ENCODE measurements at regions not wholly inside any gene's neighbourhood (a gene's known extent, or its start where the extent isn't known, plus 50 kb on each side); places are given as distances from the start of the nearest gene placed in this dataset.

DNA sequence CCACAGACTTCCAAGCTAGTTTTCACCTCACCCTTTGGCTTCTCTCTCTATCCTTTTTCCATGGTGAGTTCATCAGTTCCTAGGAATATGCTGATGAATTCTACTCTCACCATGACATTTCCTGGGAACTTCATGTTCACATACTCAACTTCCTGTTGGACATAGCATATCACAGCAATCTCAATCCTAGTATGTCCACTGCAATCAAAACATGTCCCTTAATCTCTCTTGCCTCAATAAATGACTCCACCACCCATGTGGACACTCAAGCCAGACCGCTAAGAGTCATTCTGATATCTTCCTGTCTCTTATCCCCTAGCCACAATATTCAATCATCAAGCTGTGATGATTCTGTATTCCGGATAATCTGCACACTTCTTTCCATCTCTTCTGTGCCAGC lies 66.7 kb upstream of the MME start:
- no peak overlapping the region for H2BK12ac ChIP-seq (ENCODE audit: low read length)
- H3K18ac ChIP-seq (ENCODE audit: low read length), result no peak overlapping the region
- H3K23ac ChIP-seq (ENCODE audit: low read depth, low read length, poor library complexity), result no peak overlapping the region
- no peak overlapping the region for H4K8ac ChIP-seq (ENCODE audit: low read depth, low read length)
- no peaks in the 10 kb centered on the region for H3K36me3 ChIP-seq (replicated peaks in 1 of 2; ENCODE audit: control insufficient read depth in 2 of 2, insufficient read depth in 2 of 2, low read length in 2 of 2)
- no peak overlapping the region for H2BK120ac ChIP-seq (ENCODE audit: low read depth, low read length)
- H3K4me3 ChIP-seq (ENCODE audit: low read length in 2 of 2), result no peak overlapping the region
- H4K91ac ChIP-seq (ENCODE audit: low read depth, low read length, poor library complexity), result no peak overlapping the region
- WGBS, 2 donors (ENCODE audit: extremely low coverage in 2 of 2, insufficient read length in 2 of 2, insufficient replicate concordance in 1 of 2), result no CpG with 5 or more reads among the region's 2 CpGs
- no peak for DNase-seq (ENCODE audit: low spot score)
- H3K27ac ChIP-seq (replicated peaks; ENCODE audit: low read length), result no peak overlapping the region
- H3K4me1 ChIP-seq (ENCODE audit: control insufficient read depth in 2 of 2, insufficient read depth in 1 of 2, low read depth in 1 of 2, low read length in 2 of 2), result no peaks in the 10 kb centered on the region
- no peaks in the 10 kb centered on the region for H3K27me3 ChIP-seq (ENCODE audit: control insufficient read depth in 3 of 3, insufficient read depth in 3 of 3, low read depth in 1 of 3, low read length in 3 of 3)
- H3K4ac ChIP-seq (ENCODE audit: low read length), result no peak overlapping the region
- H2BK5ac ChIP-seq (ENCODE audit: low read length), result no peak overlapping the region
- no peak overlapping the region for H2AK5ac ChIP-seq (ENCODE audit: low read depth, low read length)
- no peak overlapping the region for H3K4me2 ChIP-seq (ENCODE audit: insufficient read depth, low read length, poor library complexity, severe bottlenecking)
- H3K79me1 ChIP-seq (ENCODE audit: low read depth, low read length), result no peaks in the 10 kb centered on the region
- H2BK15ac ChIP-seq (ENCODE audit: low read length), result no peak overlapping the region
- H2AFZ ChIP-seq (ENCODE audit: low read length), result no peak overlapping the region
- no peak overlapping the region for H3K9ac ChIP-seq (ENCODE audit: low read depth, low read length, poor library complexity)
- H3K9me3 ChIP-seq (replicated peaks in 1 of 2; ENCODE audit: control insufficient read depth in 2 of 2, insufficient read depth in 1 of 2, low read depth in 1 of 2, low read length in 2 of 2), result no peaks in the 10 kb centered on the region
- no peak overlapping the region for H3K14ac ChIP-seq (ENCODE audit: low read length)

DNA sequence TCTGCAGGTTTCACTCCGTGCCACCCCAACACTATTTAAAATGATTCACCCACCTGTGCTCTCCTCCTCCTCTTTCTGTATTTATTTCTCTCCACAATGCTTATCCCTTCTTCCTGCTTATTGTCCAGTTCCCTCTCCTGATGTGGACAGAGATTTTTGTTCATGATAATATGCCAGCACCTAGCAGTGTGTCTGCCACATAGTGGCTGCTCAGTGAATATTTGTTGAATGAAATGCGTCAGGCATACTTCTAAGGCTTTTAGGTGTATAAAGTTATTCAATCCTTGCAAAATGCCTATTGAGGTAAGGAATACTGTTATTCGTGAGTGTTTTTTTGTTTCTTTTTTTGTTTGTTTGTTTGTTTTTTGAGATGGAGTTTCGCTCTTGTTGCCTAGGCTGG lies 67.5 kb upstream of the MME start:
- no peaks in the 10 kb centered on the region for H3K4me1 ChIP-seq (ENCODE audit: control insufficient read depth in 2 of 2, insufficient read depth in 1 of 2, low read depth in 1 of 2, low read length in 2 of 2)
- H3K14ac ChIP-seq (ENCODE audit: low read length), result no peak overlapping the region
- DNase-seq (ENCODE audit: low spot score), result no peak
- no peak overlapping the region for H3K4me3 ChIP-seq (ENCODE audit: low read length in 2 of 2)
- no peak overlapping the region for H2BK15ac ChIP-seq (ENCODE audit: low read length)
- no peaks in the 10 kb centered on the region for H3K9me3 ChIP-seq (replicated peaks in 1 of 2; ENCODE audit: control insufficient read depth in 2 of 2, insufficient read depth in 1 of 2, low read depth in 1 of 2, low read length in 2 of 2)
- H2BK120ac ChIP-seq (ENCODE audit: low read depth, low read length), result no peak overlapping the region
- H3K9ac ChIP-seq (ENCODE audit: low read depth, low read length, poor library complexity), result no peak overlapping the region
- H2BK5ac ChIP-seq (ENCODE audit: low read length), result no peak overlapping the region
- H3K4ac ChIP-seq (ENCODE audit: low read length), result no peak overlapping the region
- no peak overlapping the region for H3K27ac ChIP-seq (replicated peaks; ENCODE audit: low read length)
- H2AFZ ChIP-seq (ENCODE audit: low read length), result no peak overlapping the region
- no peak overlapping the region for H3K18ac ChIP-seq (ENCODE audit: low read length)
- H3K79me1 ChIP-seq (ENCODE audit: low read depth, low read length), result no peaks in the 10 kb centered on the region
- H3K27me3 ChIP-seq (ENCODE audit: control insufficient read depth in 3 of 3, insufficient read depth in 3 of 3, low read depth in 1 of 3, low read length in 3 of 3), result no peaks in the 10 kb centered on the region
- WGBS, 2 donors (ENCODE audit: extremely low coverage in 2 of 2, insufficient read length in 2 of 2, insufficient replicate concordance in 1 of 2), result no CpG with 5 or more reads among the region's 4 CpGs
- no peak overlapping the region for H2AK5ac ChIP-seq (ENCODE audit: low read depth, low read length)
- H3K4me2 ChIP-seq (ENCODE audit: insufficient read depth, low read length, poor library complexity, severe bottlenecking), result no peak overlapping the region
- no peak overlapping the region for H3K23ac ChIP-seq (ENCODE audit: low read depth, low read length, poor library complexity)
- H4K91ac ChIP-seq (ENCODE audit: low read depth, low read length, poor library complexity), result no peak overlapping the region
- no peaks in the 10 kb centered on the region for H3K36me3 ChIP-seq (replicated peaks in 1 of 2; ENCODE audit: control insufficient read depth in 2 of 2, insufficient read depth in 2 of 2, low read length in 2 of 2)
- no peak overlapping the region for H2BK12ac ChIP-seq (ENCODE audit: low read length)
- no peak overlapping the region for H4K8ac ChIP-seq (ENCODE audit: low read depth, low read length)

DNA sequence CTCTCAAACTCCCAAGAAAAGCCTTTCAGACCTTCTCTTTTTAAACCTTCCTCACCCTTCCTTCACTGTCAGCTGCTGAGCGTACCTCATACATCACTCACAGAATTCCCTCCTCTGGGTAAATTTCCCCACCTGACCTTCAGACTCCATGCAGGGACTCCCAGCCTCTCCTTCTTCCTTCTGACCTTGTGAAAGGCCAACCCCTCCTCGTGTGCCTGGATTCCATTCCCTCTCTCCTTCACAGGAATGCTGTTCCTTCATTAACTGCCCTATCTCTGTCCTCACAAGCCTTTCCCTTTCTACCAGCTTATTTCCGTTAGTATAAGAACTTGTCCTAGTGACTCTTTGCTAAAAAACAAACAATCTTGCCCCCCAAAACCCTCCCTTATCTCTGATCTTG lies 69.7 kb upstream of the MME start:
- Histone ChIP-seq H3K4me1 (ENCODE audit: control insufficient read depth in 2 of 2, insufficient read depth in 1 of 2, low read depth in 1 of 2, low read length in 2 of 2) (no peaks in the 10 kb centered on the region), H3K4ac (ENCODE audit: low read length) (no peak overlapping the region), H3K14ac (ENCODE audit: low read length) (no peak overlapping the region), H2AK5ac (ENCODE audit: low read depth, low read length) (no peak overlapping the region), H3K27ac (replicated peaks; ENCODE audit: low read length) (no peak overlapping the region), H3K9ac (ENCODE audit: low read depth, low read length, poor library complexity) (no peak overlapping the region), H3K23ac (ENCODE audit: low read depth, low read length, poor library complexity) (no peak overlapping the region), H4K91ac (ENCODE audit: low read depth, low read length, poor library complexity) (no peak overlapping the region), H4K8ac (ENCODE audit: low read depth, low read length) (no peak overlapping the region), H3K36me3 (replicated peaks in 1 of 2; ENCODE audit: control insufficient read depth in 2 of 2, insufficient read depth in 2 of 2, low read length in 2 of 2) (no peaks in the 10 kb centered on the region), H3K27me3 (ENCODE audit: control insufficient read depth in 3 of 3, insufficient read depth in 3 of 3, low read depth in 1 of 3, low read length in 3 of 3) (no peaks in the 10 kb centered on the region), H3K4me2 (ENCODE audit: insufficient read depth, low read length, poor library complexity, severe bottlenecking) (no peak overlapping the region), H3K9me3 (replicated peaks in 1 of 2; ENCODE audit: control insufficient read depth in 2 of 2, insufficient read depth in 1 of 2, low read depth in 1 of 2, low read length in 2 of 2) (no peaks in the 10 kb centered on the region), H3K18ac (ENCODE audit: low read length) (no peak overlapping the region), H3K4me3 (ENCODE audit: low read length in 2 of 2) (no peak overlapping the region), H2BK12ac (ENCODE audit: low read length) (no peak overlapping the region), H2AFZ (ENCODE audit: low read length) (no peak overlapping the region), H2BK5ac (ENCODE audit: low read length) (no peak overlapping the region), H2BK120ac (ENCODE audit: low read depth, low read length) (no peak overlapping the region), H2BK15ac (ENCODE audit: low read length) (no peak overlapping the region), H3K79me1 (ENCODE audit: low read depth, low read length) (no peaks in the 10 kb centered on the region)
- WGBS, 2 donors (ENCODE audit: extremely low coverage in 2 of 2, insufficient read length in 2 of 2, insufficient replicate concordance in 1 of 2), result no CpG with 5 or more reads among the region's 3 CpGs
- DNase-seq (ENCODE audit: low spot score), result no peak

DNA sequence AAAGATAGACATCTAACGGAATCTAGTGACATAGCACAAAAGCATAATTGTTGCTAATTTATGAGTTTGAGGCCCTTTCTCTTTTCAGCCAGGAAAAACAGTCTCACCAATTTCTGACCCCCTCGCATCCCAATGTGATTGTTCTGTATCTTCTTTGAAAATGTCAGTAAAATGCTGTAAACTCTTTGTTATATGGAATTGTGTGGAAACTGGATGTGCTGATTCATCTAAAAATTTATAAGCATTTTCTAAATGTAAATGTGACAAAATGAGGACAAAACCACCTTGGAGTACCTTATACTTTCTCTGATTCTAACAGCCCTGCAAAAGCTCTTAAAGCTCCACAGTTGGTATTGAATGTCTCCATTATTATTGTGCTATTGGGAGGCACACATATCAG lies 70.9 kb upstream of the MME start:
- no CpG with 5 or more reads among the region's 2 CpGs for WGBS, 2 donors (ENCODE audit: extremely low coverage in 2 of 2, insufficient read length in 2 of 2, insufficient replicate concordance in 1 of 2)
- Histone ChIP-seq H3K14ac (ENCODE audit: low read length) (no peak overlapping the region), H2BK120ac (ENCODE audit: low read depth, low read length) (no peak overlapping the region)

More for the DNA sequence above, 70.9 kb upstream of the MME start:
- Histone ChIP-seq H4K91ac (ENCODE audit: low read depth, low read length, poor library complexity) (no peak overlapping the region), H2AFZ (ENCODE audit: low read length) (no peak overlapping the region), H3K18ac (ENCODE audit: low read length) (no peak overlapping the region), H2BK12ac (ENCODE audit: low read length) (no peak overlapping the region), H3K4ac (ENCODE audit: low read length) (no peak overlapping the region), H3K9me3 (replicated peaks in 1 of 2; ENCODE audit: control insufficient read depth in 2 of 2, insufficient read depth in 1 of 2, low read depth in 1 of 2, low read length in 2 of 2) (no peaks in the 10 kb centered on the region), H2BK5ac (ENCODE audit: low read length) (no peak overlapping the region), H3K9ac (ENCODE audit: low read depth, low read length, poor library complexity) (no peak overlapping the region), H3K4me3 (ENCODE audit: low read length in 2 of 2) (no peak overlapping the region), H2AK5ac (ENCODE audit: low read depth, low read length) (no peak overlapping the region), H4K8ac (ENCODE audit: low read depth, low read length) (no peak overlapping the region), H3K4me1 (ENCODE audit: control insufficient read depth in 2 of 2, insufficient read depth in 1 of 2, low read depth in 1 of 2, low read length in 2 of 2) (no peaks in the 10 kb centered on the region), H3K23ac (ENCODE audit: low read depth, low read length, poor library complexity) (no peak overlapping the region), H3K27me3 (ENCODE audit: control insufficient read depth in 3 of 3, insufficient read depth in 3 of 3, low read depth in 1 of 3, low read length in 3 of 3) (no peaks in the 10 kb centered on the region), H3K4me2 (ENCODE audit: insufficient read depth, low read length, poor library complexity, severe bottlenecking) (no peak overlapping the region), H3K36me3 (replicated peaks in 1 of 2; ENCODE audit: control insufficient read depth in 2 of 2, insufficient read depth in 2 of 2, low read length in 2 of 2) (no peaks in the 10 kb centered on the region), H3K27ac (replicated peaks; ENCODE audit: low read length) (no peak overlapping the region), H2BK15ac (ENCODE audit: low read length) (no peak overlapping the region), H3K79me1 (ENCODE audit: low read depth, low read length) (no peaks in the 10 kb centered on the region)
- DNase-seq (ENCODE audit: low spot score), result no peak
